ENCODE measurements at regions not wholly inside any gene's neighbourhood (a gene's known extent, or its start where the extent isn't known, plus 50 kb on each side); places are given as distances from the start of the nearest gene placed in this dataset.

GRCh38 chr2:36177282-36177681 lies 178.3 kb upstream of the CRIM1 start:
- TF ChIP-seq POLR2A (IDR thresholded peaks at IDR 0.05) (no peak), CTCF (IDR thresholded peaks at IDR 0.05) (no peak)

Measured in right lobe of liver (tissue), 4 donors.